Stomach (tissue), 4 donors: ENCODE measurements at regions not wholly inside any gene's neighbourhood (a gene's known extent, or its start where the extent isn't known, plus 50 kb on each side); places are given as distances from the start of the nearest gene placed in this dataset.

Experiments
- POLR2A ChIP-seq, 4 donors: fragments of 450-650 bp; IDR thresholded peaks; one replicate each; pipeline ENCODE4 v1.6.1; 2016; ENCODE audit warnings: antibody characterized with exemption in 4 of 4, control low read depth in 2 of 4, mild to moderate bottlenecking in 1 of 4, moderate library complexity in 1 of 4
- POLR2AphosphoS5 ChIP-seq, 3 donors: sonication (generic); formaldehyde crosslinking; IDR thresholded peaks; one replicate each; pipeline ENCODE4 v1.6.1; 2016; ENCODE audit warnings: antibody characterized with exemption in 3 of 3
- TF ChIP-seq, protein P1 (sequence below), 7 experiments: fragments of 450-650 bp in 4 of 7; fragments of 200-600 bp in 3 of 7; sonication (generic) in 3 of 7; IDR thresholded peaks; one replicate each; pipeline ENCODE4 v1.5.1; 2016 to 2019; ENCODE audit warnings: antibody characterized with exemption in 7 of 7, control low read depth in 2 of 7, mild to moderate bottlenecking in 1 of 7

DNA sequence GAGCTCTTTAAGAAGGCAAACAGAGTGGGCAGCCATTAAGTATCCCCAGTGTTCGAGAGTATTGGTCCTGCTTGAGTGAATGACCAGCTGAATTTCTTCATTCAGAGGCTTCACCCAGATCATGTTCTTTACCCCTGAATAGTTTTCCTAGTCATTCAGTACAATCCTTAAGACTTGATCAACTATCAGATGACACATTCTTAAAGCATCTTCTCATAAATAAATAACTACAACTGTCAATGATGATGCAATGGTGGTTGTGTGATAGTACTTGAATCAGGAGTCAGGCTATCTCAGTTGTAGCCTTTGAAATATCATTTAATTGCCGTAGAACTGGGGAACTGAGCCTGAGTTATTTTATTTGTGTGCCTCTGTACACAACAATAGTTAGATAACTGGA is 416.8 kb upstream of the CCL2 start:
- no peak for TF ChIP-seq POLR2A (IDR thresholded peaks at IDR 0.05)
- TF ChIP-seq, protein P1, sequence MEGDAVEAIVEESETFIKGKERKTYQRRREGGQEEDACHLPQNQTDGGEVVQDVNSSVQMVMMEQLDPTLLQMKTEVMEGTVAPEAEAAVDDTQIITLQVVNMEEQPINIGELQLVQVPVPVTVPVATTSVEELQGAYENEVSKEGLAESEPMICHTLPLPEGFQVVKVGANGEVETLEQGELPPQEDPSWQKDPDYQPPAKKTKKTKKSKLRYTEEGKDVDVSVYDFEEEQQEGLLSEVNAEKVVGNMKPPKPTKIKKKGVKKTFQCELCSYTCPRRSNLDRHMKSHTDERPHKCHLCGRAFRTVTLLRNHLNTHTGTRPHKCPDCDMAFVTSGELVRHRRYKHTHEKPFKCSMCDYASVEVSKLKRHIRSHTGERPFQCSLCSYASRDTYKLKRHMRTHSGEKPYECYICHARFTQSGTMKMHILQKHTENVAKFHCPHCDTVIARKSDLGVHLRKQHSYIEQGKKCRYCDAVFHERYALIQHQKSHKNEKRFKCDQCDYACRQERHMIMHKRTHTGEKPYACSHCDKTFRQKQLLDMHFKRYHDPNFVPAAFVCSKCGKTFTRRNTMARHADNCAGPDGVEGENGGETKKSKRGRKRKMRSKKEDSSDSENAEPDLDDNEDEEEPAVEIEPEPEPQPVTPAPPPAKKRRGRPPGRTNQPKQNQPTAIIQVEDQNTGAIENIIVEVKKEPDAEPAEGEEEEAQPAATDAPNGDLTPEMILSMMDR (IDR thresholded peaks at IDR 0.05): no peak
- TF ChIP-seq POLR2AphosphoS5 (IDR thresholded peaks at IDR 0.05): no peak
